Astrocyte (in vitro differentiated cells and primary cell): ENCODE measurements at regions not wholly inside any gene's neighbourhood (a gene's known extent, or its start where the extent isn't known, plus 50 kb on each side); places are given as distances from the start of the nearest gene placed in this dataset.

Source experiments
- CTCF ChIP-seq: IDR thresholded peaks from 2 replicates; pipeline ENCODE4 v1.5.1; 2011; ENCODE audit warnings: low read depth, mild to moderate bottlenecking, inconsistent platforms, low read length, moderate library complexity; ENCODE audit not compliant: insufficient read depth
- EZH2 ChIP-seq: IDR thresholded peaks from 2 replicates; pipeline ENCODE4 v1.6.1; 2012; ENCODE audit warnings: mild to moderate bottlenecking, low read length, inconsistent platforms; ENCODE audit not compliant: insufficient read depth

DNA sequence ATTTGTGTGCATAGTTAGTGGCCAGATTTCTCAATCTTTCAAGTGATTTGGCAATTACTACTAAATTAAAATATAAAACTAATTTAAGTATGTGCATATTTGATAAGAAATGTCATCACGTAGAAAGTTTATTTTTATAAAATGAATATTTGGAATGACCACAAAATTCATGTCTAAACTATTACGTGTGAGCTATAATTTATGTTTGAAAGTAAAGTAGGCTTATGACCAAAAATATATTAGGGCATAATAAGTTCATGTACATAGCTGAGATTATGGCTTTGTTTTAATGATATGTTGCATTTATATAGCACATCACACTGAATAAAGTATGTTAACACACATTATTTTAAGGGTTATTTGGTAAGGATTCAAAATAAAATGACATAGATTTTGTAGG lies 1532.6 kb downstream of the C4orf33 start:
- TF ChIP-seq EZH2 (no peak), CTCF (no peak)
